GM23338 (cell line): ENCODE measurements at regions not wholly inside any gene's neighbourhood (a gene's known extent, or its start where the extent isn't known, plus 50 kb on each side); places are given as distances from the start of the nearest gene placed in this dataset.

Experiments used
- ETS1 ChIP-seq: IDR thresholded peaks from 2 replicates; pipeline ENCODE4 v1.6.1; 2016; ENCODE audit warnings: antibody characterized with exemption
- EZH2 ChIP-seq: fragments of 200-600 bp; sonication (generic); IDR thresholded peaks from one replicate; pipeline ENCODE4 v1.8.0; 2017; ENCODE audit warnings: antibody characterized with exemption, mild to moderate bottlenecking, low read depth; ENCODE audit not compliant: unreplicated experiment
- EZH2phosphoT487 ChIP-seq: fragments of 200-600 bp; sonication (generic); IDR thresholded peaks from one replicate; pipeline ENCODE4 v1.8.1; 2018; ENCODE audit warnings: antibody characterized with exemption; ENCODE audit not compliant: unreplicated experiment
- JUNB ChIP-seq: IDR thresholded peaks from one replicate; pipeline ENCODE4 v1.6.1; 2016; ENCODE audit warnings: antibody characterized with exemption; ENCODE audit not compliant: unreplicated experiment
- NANOG ChIP-seq: IDR thresholded peaks from 2 replicates; pipeline ENCODE4 v1.6.1; 2016; ENCODE audit warnings: antibody characterized with exemption, borderline replicate concordance
- POLR2AphosphoS5 ChIP-seq: IDR thresholded peaks from 2 replicates; pipeline ENCODE4 v1.6.1; 2016; ENCODE audit warnings: antibody characterized with exemption, low read depth
- REST ChIP-seq: IDR thresholded peaks from one replicate; pipeline ENCODE4 v1.6.1; 2018; ENCODE audit warnings: antibody characterized with exemption; ENCODE audit not compliant: unreplicated experiment
- TF ChIP-seq, protein P1 (sequence below), 2 experiments: fragments of 200-600 bp in 1 of 2; sonication (generic) in 1 of 2; conservative IDR thresholded peaks; 2 replicates each; pipeline versions ENCODE4 v1.5.1 to v1.6.1; 2016 to 2017; ENCODE audit warnings: antibody characterized with exemption in 2 of 2, low read depth in 2 of 2, mild to moderate bottlenecking in 2 of 2, moderate library complexity in 1 of 2

DNA sequence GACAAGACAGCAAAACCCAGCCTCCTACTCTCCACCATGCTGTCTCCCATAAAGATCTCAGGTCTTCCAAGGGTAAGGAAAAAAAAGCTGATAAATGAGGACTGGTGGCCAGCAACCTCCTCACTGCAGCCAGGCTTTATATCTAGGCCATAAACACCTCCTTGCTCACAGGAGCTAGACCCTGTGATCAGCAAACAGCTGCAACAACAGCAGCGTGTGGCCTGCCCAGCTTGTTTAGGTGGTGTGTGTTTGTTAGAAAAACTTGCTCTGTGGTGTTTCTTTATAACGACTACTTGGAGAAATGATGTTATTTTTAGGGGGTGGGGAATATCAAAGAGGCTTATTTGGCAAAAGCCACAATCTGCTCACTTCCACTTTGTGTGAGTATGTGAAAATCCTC, 880.9 kb upstream of the AMELY start:
- TF ChIP-seq, protein P1, sequence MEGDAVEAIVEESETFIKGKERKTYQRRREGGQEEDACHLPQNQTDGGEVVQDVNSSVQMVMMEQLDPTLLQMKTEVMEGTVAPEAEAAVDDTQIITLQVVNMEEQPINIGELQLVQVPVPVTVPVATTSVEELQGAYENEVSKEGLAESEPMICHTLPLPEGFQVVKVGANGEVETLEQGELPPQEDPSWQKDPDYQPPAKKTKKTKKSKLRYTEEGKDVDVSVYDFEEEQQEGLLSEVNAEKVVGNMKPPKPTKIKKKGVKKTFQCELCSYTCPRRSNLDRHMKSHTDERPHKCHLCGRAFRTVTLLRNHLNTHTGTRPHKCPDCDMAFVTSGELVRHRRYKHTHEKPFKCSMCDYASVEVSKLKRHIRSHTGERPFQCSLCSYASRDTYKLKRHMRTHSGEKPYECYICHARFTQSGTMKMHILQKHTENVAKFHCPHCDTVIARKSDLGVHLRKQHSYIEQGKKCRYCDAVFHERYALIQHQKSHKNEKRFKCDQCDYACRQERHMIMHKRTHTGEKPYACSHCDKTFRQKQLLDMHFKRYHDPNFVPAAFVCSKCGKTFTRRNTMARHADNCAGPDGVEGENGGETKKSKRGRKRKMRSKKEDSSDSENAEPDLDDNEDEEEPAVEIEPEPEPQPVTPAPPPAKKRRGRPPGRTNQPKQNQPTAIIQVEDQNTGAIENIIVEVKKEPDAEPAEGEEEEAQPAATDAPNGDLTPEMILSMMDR (conservative IDR thresholded peaks at IDR 0.05; ENCODE audit: low read depth in 2 of 2) = no peak
- no peak for TF ChIP-seq EZH2
- TF ChIP-seq JUNB = no peak
- TF ChIP-seq POLR2AphosphoS5 = no peak
- TF ChIP-seq REST = no peak
- TF ChIP-seq ETS1 = no peak
- no peak for TF ChIP-seq EZH2phosphoT487
- no peak for TF ChIP-seq NANOG
